Left ventricle myocardium superior (tissue), 1 donor: ENCODE measurements at regions not wholly inside any gene's neighbourhood (a gene's known extent, or its start where the extent isn't known, plus 50 kb on each side); places are given as distances from the start of the nearest gene placed in this dataset.
"Not testable (repeated sequence)": the region's sequence is repeated elsewhere in the genome, so short reads cannot be mapped to it uniquely, and the experiment has no call there.

Experiments used
- ATAC-seq: fragments of 200-7000 bp; cut with Tn5 transposase; one replicate; pipeline ENCODE4 v1.9.1; 2020; ENCODE audit warnings: mild to moderate bottlenecking, moderate library complexity
- DNase-seq: peaks from one replicate; pipeline ENCODE4 v3.0.0-alpha.2; 2020
- intact Hi-C: fragments of 100-400 bp; cut with micrococcal nuclease; formaldehyde crosslinking; loops from one replicate; pipeline ENCODE4 v1.11.0; 2022
- donor health status: DM: no; HTN: yes; CAD: no; lungs with severe emphysema.

DNA sequence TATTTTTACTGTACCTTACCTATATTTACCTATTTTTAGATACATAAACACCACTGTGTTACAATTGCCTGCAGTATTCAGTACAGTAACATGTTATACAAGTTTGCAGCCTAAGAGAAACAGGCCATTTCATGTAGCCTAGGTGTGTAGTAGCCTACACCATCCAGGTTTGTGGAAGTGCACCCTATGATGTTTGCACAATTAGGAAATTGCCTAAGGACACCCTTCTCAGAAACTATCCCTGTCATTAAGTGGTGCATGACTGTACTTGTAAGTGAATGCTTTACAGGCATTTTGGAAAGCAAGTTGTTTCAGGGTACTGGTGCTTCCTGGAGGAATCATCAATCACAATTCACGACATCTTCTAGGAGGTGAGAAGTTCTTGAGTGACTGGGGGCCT is 991.8 kb upstream of the SLIT2 start:
- ATAC-seq (no peak), DNase-seq (no peak)
- intact Hi-C loops, result no loop called here

DNA sequence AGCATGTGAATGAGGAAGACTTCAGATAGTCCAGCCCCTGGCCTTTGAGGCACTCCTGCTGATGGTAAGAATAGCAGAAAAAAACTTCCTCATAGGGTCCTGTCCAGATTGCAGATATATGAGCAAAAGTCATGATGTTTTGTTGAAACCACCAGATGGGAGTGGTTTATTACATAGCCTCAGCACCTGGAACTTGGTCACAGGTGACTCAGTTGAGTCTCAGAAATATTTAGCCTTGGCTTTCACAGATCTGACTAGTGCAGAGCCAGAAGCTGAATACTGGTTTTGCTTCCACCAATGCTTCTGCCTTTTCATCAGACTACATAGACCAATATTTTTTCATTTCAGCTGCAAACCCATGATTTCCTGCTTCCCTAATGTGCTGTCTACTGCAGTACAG is 994.9 kb upstream of the SLIT2 start:
- intact Hi-C loops, result no loop called here
- ATAC-seq (no peak), DNase-seq (no peak)

DNA sequence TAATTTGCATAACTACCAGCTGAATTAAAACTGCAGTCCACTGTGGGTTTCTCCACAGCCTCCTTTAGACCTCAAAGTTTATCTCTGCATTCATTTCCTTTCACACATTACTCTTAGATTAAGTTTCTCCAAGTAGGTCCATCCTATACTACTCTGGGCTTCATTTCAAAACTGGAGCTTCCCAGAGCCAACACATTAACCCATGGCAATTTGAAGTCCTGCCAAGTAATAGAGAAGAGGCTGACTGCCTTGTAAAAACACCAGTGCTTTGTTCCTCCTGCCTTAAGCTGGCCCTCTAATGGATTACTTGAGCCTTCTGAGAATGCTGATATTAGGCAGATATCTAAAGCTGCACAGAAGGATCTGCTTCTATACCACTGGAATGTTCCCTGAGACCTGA is 997.2 kb upstream of the SLIT2 start:
- intact Hi-C loops, result no loop called here
- DNase-seq (no peak), ATAC-seq (no peak)

DNA sequence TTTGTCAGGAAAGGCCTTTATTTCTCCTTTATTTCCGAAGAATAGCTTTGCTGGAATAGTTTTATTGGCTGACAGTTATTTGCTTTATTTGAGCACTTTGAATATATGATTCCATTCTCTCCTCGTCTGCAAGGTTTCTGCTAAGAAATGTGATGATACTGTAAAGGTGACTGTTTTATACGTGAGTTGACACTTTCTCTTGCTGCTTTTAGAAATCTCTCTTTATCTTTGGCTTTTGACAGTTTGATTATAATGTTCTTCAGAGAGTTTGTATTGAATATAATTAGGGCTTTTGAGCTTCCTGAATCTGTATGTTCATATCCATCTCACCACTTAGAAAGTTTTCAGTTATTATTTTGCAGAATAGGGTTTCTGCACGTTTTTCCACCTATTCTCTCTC is 1003.7 kb upstream of the SLIT2 start:
- intact Hi-C loops, result no loop called here
- DNase-seq, result no peak
- no peak for ATAC-seq

DNA sequence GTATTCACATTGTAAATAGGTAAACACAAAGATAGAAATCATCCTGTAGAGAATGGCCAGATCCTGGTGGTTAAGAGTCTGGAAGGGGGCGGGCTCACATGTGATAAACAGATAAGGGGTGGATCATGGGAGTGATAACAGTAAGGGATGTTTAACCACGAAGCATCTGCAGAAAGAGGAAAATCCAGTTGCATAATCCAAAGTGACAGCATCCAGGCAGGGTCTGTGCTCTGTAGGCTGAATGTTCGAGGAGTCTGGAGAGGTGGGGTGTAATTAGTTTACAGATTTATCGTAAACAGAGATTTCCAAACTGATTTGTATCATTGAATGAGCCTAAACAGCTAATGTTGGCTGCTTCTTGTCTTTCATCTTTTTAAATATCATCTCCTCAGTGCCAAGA is 1009.8 kb upstream of the SLIT2 start:
- DNase-seq, result no peak
- no peak for ATAC-seq
- intact Hi-C loops, result no loop called here

DNA sequence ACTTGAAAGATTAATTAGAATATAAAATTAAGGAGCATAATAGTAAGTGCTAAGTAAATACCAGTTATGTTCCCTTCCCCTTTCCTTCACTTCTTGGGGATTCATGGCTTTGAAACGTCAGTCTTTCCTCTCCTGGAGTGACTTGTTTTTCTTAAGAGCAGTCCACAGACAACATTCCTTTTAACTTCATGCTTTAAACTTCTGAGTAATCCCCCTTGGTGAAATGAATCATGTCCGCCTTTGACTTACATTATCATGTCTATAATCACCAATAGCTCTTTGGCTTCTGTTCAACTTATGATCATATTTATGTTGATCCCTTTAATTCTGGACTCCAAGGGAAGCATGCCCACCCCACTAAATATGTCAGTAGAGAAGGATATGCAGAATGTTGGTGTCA is 1012.1 kb upstream of the SLIT2 start:
- no peak for DNase-seq
- no peak for ATAC-seq
- intact Hi-C loops, result no loop called here

DNA sequence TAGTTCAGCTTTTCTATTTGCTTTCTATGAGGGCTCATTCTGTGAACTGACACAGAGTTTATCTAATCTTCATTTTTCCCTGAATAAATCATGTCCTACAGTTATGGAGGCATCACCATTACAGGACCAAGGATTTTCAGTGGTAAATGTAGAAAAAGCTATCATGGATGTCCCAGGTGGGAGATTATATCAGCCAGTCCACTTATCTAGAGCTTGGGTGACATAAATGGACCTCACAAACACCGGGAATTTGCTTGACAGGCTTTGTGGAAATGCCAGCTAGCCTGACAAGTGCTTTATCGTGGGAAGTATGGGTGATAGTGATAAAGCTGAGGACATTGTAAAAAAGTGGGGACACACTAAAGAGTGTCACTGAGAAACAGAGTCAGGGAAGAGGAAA is 1015.2 kb upstream of the SLIT2 start:
- ATAC-seq (no peak), DNase-seq (no peak)
- intact Hi-C loops, result no loop called here

DNA sequence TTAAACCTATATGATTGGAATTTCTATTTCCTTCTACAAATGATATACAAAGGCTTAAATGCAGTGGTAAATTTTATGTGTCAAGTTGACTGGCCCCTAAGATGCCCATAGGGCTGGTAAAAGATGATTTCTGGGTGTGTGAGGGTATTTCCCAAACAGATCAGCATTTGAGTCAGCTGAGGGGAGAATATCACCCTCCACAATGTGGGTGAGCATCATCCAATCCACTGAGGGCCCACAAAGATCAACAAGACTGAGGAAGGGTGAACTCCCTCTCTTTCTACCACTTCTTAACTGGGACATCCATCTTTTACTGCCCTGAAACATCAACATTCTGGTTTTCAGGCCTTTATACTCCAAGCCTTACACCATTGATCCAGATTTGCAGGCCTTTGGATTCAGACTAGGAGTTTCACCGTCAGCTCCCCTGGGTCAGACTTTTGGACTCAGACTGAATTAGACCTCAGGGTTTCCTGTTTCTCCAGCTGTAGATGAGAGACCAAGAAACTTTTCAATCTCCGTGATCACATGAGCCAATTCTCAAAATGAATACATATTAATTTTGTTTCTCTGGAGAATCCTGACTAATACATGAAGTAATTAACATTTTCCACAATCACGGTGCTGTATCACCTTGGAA is 1020.7 kb upstream of the SLIT2 start:
- no peak for ATAC-seq
- intact Hi-C loops, result no loop called here
- DNase-seq, result no peak

DNA sequence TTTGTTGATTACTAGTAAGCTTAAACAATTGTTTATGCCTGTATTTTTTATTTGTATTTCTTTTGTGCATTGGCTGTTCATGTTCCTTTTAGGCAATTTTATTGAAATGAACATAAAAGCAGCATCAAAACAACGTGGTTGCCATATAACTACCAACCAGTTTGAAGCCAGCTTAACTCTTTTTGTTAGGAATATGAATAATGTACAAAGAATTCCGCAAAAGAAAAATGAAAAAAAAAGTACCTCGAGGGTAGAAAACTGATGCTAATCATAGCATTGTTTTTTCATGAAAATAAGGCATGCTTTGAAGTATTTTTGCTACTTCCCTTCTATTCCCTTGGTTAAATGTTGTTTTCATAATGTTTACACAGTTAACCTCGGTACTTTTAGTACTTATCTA is 1024.0 kb upstream of the SLIT2 start:
- intact Hi-C loops, result no loop called here
- no peak for ATAC-seq
- DNase-seq, result no peak

DNA sequence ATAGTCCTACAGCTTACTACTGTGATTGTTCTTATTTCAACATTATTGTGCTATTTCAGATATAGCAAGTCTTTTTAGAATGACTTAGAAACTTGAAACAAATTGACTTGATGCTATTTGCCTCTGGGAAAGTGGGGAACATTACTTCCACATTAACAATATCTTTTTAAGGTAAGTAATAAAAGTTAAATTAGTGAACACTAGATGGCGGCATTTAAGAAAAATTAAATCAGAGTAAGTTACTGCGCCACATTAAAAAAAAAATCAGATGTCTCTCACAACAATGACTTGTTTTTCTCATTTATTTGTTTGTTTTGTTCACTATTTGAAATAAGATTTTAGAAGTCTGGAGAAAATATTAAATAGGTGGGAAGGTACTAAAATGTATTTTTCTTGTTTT is 1026.9 kb upstream of the SLIT2 start:
- DNase-seq (no peak), ATAC-seq (no peak)
- intact Hi-C loops, result loop anchor here (5.0 kb wide), 1 partner anchor 1022 kb away; no protein-coding TSS in a partner anchor

DNA sequence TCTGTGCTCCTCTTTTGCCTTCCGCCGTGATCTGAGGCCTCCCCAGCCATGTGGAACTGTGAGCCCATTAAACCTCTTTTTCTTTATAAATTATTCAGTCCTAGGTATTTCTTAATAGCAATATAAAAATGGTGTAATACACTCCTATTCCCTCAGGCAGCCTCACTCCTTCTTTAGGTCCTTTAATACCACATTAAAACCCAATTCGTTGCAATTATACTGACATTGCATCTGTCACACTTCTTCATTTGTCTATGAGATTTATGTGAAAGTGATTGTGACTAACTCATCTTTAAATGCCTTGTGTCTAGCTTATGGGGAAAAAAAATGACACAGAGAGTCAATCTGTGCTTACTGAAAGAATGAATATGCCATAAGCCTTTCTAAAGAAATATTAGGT is 1035.2 kb upstream of the SLIT2 start:
- DNase-seq, result no peak
- no peak for ATAC-seq
- intact Hi-C loops, result no loop called here

DNA sequence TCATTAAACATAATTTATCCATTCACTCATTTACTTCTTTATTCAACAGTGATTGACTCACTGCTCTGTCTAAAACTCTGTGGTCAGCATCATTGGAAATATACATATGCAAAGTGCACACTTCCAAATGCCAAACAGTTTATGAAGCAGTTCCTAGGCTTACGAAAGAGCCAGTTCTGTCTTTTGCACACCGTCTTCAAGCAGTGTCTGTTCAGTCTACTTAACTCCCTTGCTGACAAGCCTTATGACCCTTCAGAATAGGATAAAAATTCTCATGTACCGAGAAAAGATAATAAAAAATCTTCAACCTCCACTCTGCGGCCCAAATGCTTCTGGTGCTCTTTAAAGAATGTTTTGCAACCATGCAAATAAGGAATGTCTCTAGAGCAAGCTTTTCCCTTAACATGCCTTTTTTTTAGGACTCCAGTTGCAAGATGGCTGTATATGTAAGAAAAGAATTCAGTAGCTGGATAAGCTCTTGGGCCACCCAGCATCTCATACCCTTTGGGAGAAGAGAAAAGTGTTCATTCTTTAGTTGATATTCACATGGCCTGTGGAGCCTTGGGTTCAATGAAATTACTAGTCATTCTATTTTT is 1037.0 kb upstream of the SLIT2 start:
- ATAC-seq (no peak), DNase-seq (no peak)
- intact Hi-C loops, result no loop called here

DNA sequence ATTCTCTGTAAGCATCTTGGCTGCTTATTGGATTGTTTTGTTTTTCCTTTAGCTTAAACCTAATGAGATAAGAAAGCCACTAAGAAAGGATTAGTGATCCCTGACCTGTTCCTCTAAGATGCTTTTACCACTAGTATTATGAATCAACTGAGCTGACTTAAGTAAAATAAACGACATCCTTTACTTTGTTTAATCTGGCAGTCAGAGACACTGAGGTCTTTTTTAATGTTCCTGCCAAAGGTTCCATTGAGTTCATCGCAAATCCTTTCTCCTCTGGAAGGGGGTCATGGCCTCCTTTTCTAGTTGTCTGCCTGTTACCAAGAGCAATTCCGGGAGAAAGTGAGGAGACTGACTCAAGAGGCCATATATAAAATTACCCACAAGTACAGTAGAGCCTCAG is 1038.3 kb upstream of the SLIT2 start:
- DNase-seq (no peak), ATAC-seq (no peak)
- intact Hi-C loops, result no loop called here

DNA sequence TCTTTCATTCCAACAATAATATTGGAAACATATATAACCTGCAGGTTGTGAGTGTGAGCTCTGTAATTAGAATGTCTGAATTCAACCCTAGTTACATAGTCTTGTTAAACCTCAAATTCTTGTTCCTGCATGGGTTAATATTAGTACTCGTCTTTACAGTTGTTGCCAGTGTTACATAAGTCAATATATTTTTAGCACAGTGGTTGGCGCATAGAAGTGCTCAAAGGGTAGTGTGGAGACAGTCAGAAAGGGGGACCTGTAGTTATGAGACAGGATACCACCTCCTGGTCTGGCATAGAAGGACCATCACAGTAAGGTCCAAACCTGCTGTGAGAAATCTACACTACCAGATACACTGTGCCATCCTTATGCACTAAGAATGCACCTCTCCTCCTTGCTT is 1045.9 kb upstream of the SLIT2 start:
- intact Hi-C loops, result no loop called here
- DNase-seq (no peak), ATAC-seq (peak; percentile 68)

DNA sequence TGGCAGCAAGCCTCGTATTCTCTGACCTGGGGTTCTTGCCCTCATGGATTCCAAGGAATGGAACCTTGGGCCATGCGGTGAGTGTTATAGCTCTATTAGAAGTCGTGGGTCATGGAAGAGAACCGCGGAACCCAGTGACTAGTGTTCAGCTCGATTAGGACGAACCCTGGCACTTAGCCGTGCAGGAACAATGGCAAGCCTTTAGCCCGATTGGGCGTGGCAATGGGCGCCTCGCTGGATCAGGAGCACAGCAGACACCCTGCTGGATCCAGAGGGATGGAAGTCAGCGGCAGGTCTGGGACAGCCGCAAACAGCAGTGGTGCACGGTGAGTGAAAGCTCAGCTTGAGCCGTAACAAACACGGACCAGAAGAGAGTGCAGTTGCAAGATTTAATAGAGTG is 1053.9 kb upstream of the SLIT2 start:
- ATAC-seq, intact Hi-C loops, DNase-seq: not testable (repeated sequence)

DNA sequence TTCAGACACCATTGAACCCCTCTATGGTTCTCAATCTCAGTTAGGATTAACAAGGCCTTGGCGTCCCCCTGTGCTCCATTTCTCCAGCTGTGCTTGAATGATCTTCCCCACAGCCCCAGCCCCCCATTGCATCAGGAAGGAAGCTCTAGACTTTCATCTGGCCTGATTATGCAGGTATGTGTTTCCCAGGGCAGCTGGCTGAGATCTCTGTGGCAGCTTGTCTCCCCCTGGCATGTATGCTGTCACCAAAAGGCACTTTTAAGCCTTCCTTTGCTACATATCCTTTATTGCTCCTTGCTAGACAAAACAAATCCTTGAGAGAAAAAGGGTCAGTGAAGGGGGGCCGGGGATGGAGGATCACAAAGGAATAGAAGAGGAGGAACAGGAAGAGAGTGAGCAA is 1056.0 kb upstream of the SLIT2 start:
- DNase-seq, result no peak
- ATAC-seq, result no peak
- intact Hi-C loops, result no loop called here

DNA sequence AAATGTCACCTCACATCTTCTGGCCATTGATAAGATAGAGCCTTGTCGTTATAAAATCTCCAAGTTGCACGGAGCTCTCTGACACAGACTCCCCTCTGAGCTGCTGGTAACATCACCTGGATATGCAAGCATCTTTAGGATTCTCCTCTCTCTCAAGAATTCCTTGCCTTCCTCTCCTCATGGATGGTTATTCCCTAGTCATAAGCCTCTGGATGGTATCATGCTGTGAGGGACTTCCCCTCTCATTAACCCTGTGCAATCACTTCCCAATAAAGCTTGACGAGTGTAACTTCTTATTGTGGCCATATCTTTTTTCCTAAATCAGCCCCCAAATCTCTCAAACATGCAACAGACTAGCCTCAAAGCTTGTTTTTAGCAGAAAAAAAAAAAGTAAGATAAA is 1057.0 kb upstream of the SLIT2 start:
- DNase-seq, result no peak
- intact Hi-C loops, result no loop called here
- no peak for ATAC-seq

DNA sequence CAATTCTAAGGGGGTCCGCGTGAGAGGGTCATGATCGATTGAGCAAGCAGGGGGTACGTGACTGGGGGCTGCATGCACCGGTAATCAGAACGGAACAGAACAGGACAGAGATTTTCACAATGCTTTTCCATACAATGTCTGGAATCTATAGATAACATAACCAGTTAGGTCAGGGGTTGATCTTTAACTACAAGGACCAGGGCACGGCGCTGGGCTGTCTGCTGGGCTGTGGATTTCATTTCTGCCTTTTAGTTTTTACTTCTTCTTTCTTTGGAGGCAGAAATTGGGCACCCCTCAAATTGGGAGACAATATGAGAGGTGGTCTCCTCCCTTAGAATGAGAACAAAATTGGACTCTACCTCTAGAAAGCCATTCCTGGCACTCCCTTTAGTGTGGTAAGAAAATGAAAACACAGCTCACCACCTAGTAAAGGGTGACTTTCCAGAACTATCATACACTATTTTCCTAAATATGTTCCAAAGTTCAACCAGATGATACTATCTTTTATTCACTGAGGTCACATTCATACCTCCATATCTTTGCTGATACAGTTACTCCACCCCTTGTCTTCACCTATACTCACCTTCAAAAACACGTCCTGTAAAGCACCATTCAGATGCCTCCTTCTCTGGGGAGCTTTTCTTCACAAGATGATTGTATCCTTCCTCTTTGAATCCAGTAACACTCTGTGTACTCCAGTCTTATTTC is 1058.3 kb upstream of the SLIT2 start:
- no peak for DNase-seq
- intact Hi-C loops, result no loop called here
- ATAC-seq, result no peak

DNA sequence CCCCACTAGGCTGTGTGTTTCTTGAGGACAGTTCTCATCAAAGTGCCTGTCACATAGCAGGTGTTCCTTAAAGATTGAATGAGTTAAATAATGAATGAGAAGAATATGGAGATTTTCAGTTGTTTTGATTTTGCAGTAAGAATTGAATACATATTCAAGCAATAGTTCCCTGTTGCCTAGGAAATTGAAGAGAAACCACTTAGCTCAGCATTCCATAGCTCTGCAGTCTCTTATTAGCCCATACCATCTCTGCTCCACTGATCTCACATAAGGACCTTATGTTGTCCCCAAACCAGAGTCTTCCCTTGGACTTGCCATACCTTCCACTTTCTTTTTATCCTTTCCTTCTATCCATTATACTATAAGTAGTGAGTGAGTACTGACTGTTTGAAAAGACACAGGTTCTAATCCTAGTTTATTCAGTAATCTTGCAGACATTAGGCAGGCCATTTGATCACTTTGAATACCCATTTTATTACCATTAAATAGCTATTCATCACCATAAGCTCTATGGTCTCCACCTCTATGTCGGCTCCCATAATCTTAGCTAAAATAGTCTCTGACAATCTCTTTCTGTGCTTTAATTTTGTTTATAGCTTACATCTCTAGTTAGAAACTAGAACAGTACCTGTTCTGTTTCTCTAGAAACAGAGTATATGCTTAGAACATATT is 1059.6 kb upstream of the SLIT2 start:
- intact Hi-C loops, result no loop called here
- ATAC-seq, result no peak
- DNase-seq, result no peak

DNA sequence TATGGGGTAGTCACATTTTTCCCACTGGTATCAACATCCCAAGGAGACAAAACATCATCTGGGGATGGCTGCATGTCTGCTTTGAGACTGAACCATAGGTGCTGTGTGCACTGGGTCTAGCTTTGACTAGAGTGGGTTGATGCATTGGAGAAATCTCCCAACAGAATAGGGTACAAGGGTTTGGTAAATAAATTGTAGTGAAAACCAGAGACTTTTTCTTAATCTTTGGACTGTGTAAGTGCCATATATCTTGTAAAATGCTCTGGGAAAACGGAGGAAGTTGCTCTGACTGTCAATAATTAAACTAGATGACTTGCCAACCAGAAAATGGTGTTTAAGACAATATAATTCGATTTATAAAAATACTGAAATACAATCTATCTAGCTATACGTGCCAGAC is 1064.0 kb upstream of the SLIT2 start:
- DNase-seq (no peak), ATAC-seq (no peak)
- intact Hi-C loops, result no loop called here

DNA sequence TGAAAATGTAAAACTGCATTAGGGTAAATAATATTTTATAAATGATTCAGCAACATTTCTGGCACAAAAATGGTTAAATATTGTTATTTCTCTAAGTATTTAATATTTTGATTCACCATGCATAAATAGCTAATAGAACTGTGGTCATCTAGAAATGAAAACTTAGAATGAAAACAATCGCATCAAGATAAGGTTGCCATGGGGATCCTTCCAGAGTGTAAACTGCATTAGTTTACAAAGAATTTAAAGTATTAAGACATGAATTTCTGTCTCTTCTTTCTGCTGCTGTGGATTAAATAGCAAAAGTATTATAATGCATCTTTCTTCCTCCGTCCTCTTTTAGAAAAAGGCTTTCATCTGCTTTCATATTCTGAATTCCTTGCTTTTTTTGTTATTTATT is 1064.6 kb upstream of the SLIT2 start:
- ATAC-seq (no peak), DNase-seq (no peak)
- intact Hi-C loops, result no loop called here
